ENCODE measurements at regions not wholly inside any gene's neighbourhood (a gene's known extent, or its start where the extent isn't known, plus 50 kb on each side); places are given as distances from the start of the nearest gene placed in this dataset.

- Mint-ChIP-seq H3K36me3 (no peaks in the 10 kb centered on the region), H3K9me3 (no peaks in the 10 kb centered on the region), H3K4me1 (peaks cover 8 to 12% (median 12%) of the 10 kb centered on the region in 3 donors), H3K4me3 (no peak overlapping the region), H3K27ac (no peak overlapping the region), H3K27me3 (peaks cover 11 to 13% of the 10 kb centered on the region in 2 donors)
- 76% methylated on average over 5 of the region's 6 CpGs for WGBS (ENCODE audit: insufficient coverage)
- Histone ChIP-seq H3K4me3 (ENCODE audit: control insufficient read depth in 1 of 2, extremely low read depth in 1 of 2, low read length in 1 of 2) (no peak overlapping the region), H3K4me1 (ENCODE audit: control insufficient read depth in 1 of 2, extremely low read depth in 1 of 2, insufficient read depth in 2 of 2, low read length in 2 of 2) (peaks cover 5 to 7% of the 10 kb centered on the region in 2 experiments), H3K27me3 (replicated peaks in 1 of 2; ENCODE audit: control insufficient read depth in 2 of 2, extremely low read depth in 1 of 2, insufficient read depth in 2 of 2, low read length in 1 of 2) (peaks cover 0 to 11% of the 10 kb centered on the region in 2 experiments), H3K9me3 (no peaks in the 10 kb centered on the region), H3K36me3 (ENCODE audit: control insufficient read depth in 2 of 2, extremely low read depth in 1 of 2, insufficient read depth in 1 of 2, low read length in 1 of 2) (no peaks in the 10 kb centered on the region), H3K27ac (ENCODE audit: low read length) (no peak overlapping the region)
- DNase-seq (no peak), ATAC-seq (replicated peaks in 1 of 4) (no peak)
- ChIA-PET POLR2A (no interaction called here), CTCF (no interaction called here)
These were observed 174.3 kb downstream of the KCNA5 start for GRCh38 chr12:5217936-5218335.

GRCh38 chr12:5220099-5220498 is 176.4 kb downstream of the KCNA5 start:
- H3K9me3 Mint-ChIP-seq = no peaks in the 10 kb centered on the region
- CTCF ChIA-PET = no interaction called here
- DNase-seq (no peak), ATAC-seq (replicated peaks in 1 of 4) (no peak)
- Histone ChIP-seq H3K4me3 (ENCODE audit: control insufficient read depth in 1 of 2, extremely low read depth in 1 of 2, low read length in 1 of 2) (no peak overlapping the region), H3K9me3 (no peaks in the 10 kb centered on the region), H3K4me1 (ENCODE audit: control insufficient read depth in 1 of 2, extremely low read depth in 1 of 2, insufficient read depth in 2 of 2, low read length in 2 of 2) (peaks cover 5 to 7% of the 10 kb centered on the region in 2 experiments), H3K27me3 (replicated peaks in 1 of 2; ENCODE audit: control insufficient read depth in 2 of 2, extremely low read depth in 1 of 2, insufficient read depth in 2 of 2, low read length in 1 of 2) (peaks cover 0 to 11% of the 10 kb centered on the region in 2 experiments), H3K36me3 (ENCODE audit: control insufficient read depth in 2 of 2, extremely low read depth in 1 of 2, insufficient read depth in 1 of 2, low read length in 1 of 2) (no peaks in the 10 kb centered on the region), H3K27ac (ENCODE audit: low read length) (no peak overlapping the region)
- H3K27me3 Mint-ChIP-seq = peaks cover 2 to 7% of the 10 kb centered on the region in 2 donors
- H3K36me3 Mint-ChIP-seq = no peaks in the 10 kb centered on the region
- peaks cover 8 to 12% (median 12%) of the 10 kb centered on the region in 3 donors for H3K4me1 Mint-ChIP-seq
- no peak overlapping the region for H3K27ac Mint-ChIP-seq
- WGBS (ENCODE audit: insufficient coverage) = 86% methylated on average over 2 of the region's 3 CpGs
- no peak overlapping the region for H3K4me3 Mint-ChIP-seq
- POLR2A ChIA-PET = no interaction called here

GRCh38 chr12:5220835-5221234 is 177.2 kb downstream of the KCNA5 start:
- DNase-seq = peak in 1 of 35 experiments; percentile 13
- no peak overlapping the region for H3K4me3 Mint-ChIP-seq
- peaks cover 8 to 12% (median 12%) of the 10 kb centered on the region in 3 donors for H3K4me1 Mint-ChIP-seq
- ChIA-PET CTCF (no interaction called here), POLR2A (no interaction called here)
- H3K36me3 Mint-ChIP-seq = no peaks in the 10 kb centered on the region
- Histone ChIP-seq H3K4me1 (ENCODE audit: control insufficient read depth in 1 of 2, extremely low read depth in 1 of 2, insufficient read depth in 2 of 2, low read length in 2 of 2) (peaks cover 5 to 7% of the 10 kb centered on the region in 2 experiments), H3K27ac (ENCODE audit: low read length) (no peak overlapping the region), H3K36me3 (ENCODE audit: control insufficient read depth in 2 of 2, extremely low read depth in 1 of 2, insufficient read depth in 1 of 2, low read length in 1 of 2) (no peaks in the 10 kb centered on the region), H3K9me3 (no peaks in the 10 kb centered on the region), H3K27me3 (replicated peaks in 1 of 2; ENCODE audit: control insufficient read depth in 2 of 2, extremely low read depth in 1 of 2, insufficient read depth in 2 of 2, low read length in 1 of 2) (peaks cover 0 to 8% of the 10 kb centered on the region in 2 experiments), H3K4me3 (ENCODE audit: control insufficient read depth in 1 of 2, extremely low read depth in 1 of 2, low read length in 1 of 2) (no peak overlapping the region)
- peaks cover 0 to 7% of the 10 kb centered on the region in 2 donors for H3K27me3 Mint-ChIP-seq
- WGBS (ENCODE audit: insufficient coverage) = 11% methylated on average over 3 of the region's 3 CpGs
- H3K9me3 Mint-ChIP-seq = no peaks in the 10 kb centered on the region
- no peak overlapping the region for H3K27ac Mint-ChIP-seq
- peak; percentile 40 to 60 (median 44) for ATAC-seq (replicated peaks in 1 of 4)

GRCh38 chr12:5222011-5222461 is 178.4 kb downstream of the KCNA5 start:
- peaks cover 8 to 12% (median 12%) of the 10 kb centered on the region in 3 donors for H3K4me1 Mint-ChIP-seq
- CTCF ChIA-PET = no interaction called here
- POLR2A ChIA-PET = no interaction called here
- H3K27ac Mint-ChIP-seq = no peak overlapping the region
- no peaks in the 10 kb centered on the region for H3K9me3 ChIP-seq
- peaks cover 2 to 4% of the 10 kb centered on the region in 2 donors for H3K27me3 Mint-ChIP-seq
- no peak overlapping the region for H3K4me3 Mint-ChIP-seq
- no peaks in the 10 kb centered on the region for H3K36me3 ChIP-seq (ENCODE audit: control insufficient read depth in 2 of 2, extremely low read depth in 1 of 2, insufficient read depth in 1 of 2, low read length in 1 of 2)
- H3K9me3 Mint-ChIP-seq = peaks cover 0 to 6% (median 0%) of the 10 kb centered on the region in 3 donors
- DNase-seq (no peak), ATAC-seq (replicated peaks in 1 of 4) (no peak)
- peaks cover 5 to 7% of the 10 kb centered on the region in 2 experiments for H3K4me1 ChIP-seq (ENCODE audit: control insufficient read depth in 1 of 2, extremely low read depth in 1 of 2, insufficient read depth in 2 of 2, low read length in 2 of 2)
- H3K36me3 Mint-ChIP-seq = no peaks in the 10 kb centered on the region
- peaks cover 0 to under 1% of the 10 kb centered on the region in 2 experiments for H3K27me3 ChIP-seq (replicated peaks in 1 of 2; ENCODE audit: control insufficient read depth in 2 of 2, extremely low read depth in 1 of 2, insufficient read depth in 2 of 2, low read length in 1 of 2)
- 62% methylated on average over 2 of the region's 2 CpGs for WGBS (ENCODE audit: insufficient coverage)
- H3K27ac ChIP-seq (ENCODE audit: low read length) = no peak overlapping the region
- H3K4me3 ChIP-seq (ENCODE audit: control insufficient read depth in 1 of 2, extremely low read depth in 1 of 2, low read length in 1 of 2) = no peak overlapping the region

GRCh38 chr12:5222729-5223128 is 179.1 kb downstream of the KCNA5 start:
- POLR2A ChIA-PET = no interaction called here
- H3K27me3 Mint-ChIP-seq = peaks cover 0 to 2% of the 10 kb centered on the region in 2 donors
- H3K36me3 ChIP-seq (ENCODE audit: control insufficient read depth in 2 of 2, extremely low read depth in 1 of 2, insufficient read depth in 1 of 2, low read length in 1 of 2) = no peaks in the 10 kb centered on the region
- WGBS (ENCODE audit: insufficient coverage) = 88% methylated on average over 4 of the region's 5 CpGs
- no peak overlapping the region for H3K27ac Mint-ChIP-seq
- no peak overlapping the region for H3K27ac ChIP-seq (ENCODE audit: low read length)
- no peak overlapping the region for H3K4me3 ChIP-seq (ENCODE audit: control insufficient read depth in 1 of 2, extremely low read depth in 1 of 2, low read length in 1 of 2)
- H3K27me3 ChIP-seq (replicated peaks in 1 of 2; ENCODE audit: control insufficient read depth in 2 of 2, extremely low read depth in 1 of 2, insufficient read depth in 2 of 2, low read length in 1 of 2) = peaks cover 0 to 2% of the 10 kb centered on the region in 2 experiments
- H3K9me3 Mint-ChIP-seq = peaks cover 0 to 6% (median 0%) of the 10 kb centered on the region in 3 donors
- no peak for ATAC-seq (replicated peaks in 1 of 4)
- CTCF ChIA-PET = no interaction called here
- no peaks in the 10 kb centered on the region for H3K36me3 Mint-ChIP-seq
- H3K4me3 Mint-ChIP-seq = no peak overlapping the region
- H3K4me1 ChIP-seq (ENCODE audit: control insufficient read depth in 1 of 2, extremely low read depth in 1 of 2, insufficient read depth in 2 of 2, low read length in 2 of 2) = peaks cover 5 to 7% of the 10 kb centered on the region in 2 experiments
- no peak for DNase-seq
- no peaks in the 10 kb centered on the region for H3K9me3 ChIP-seq
- peaks cover 8 to 12% (median 12%) of the 10 kb centered on the region in 3 donors for H3K4me1 Mint-ChIP-seq

GRCh38 chr12:5223881-5224280 is 180.2 kb downstream of the KCNA5 start:
- Mint-ChIP-seq H3K4me3 (no peak overlapping the region), H3K36me3 (no peaks in the 10 kb centered on the region), H3K4me1 (peaks cover 8 to 12% (median 12%) of the 10 kb centered on the region in 3 donors), H3K27ac (no peak overlapping the region), H3K9me3 (peaks cover 0 to 11% (median 5%) of the 10 kb centered on the region in 3 donors), H3K27me3 (peaks cover 0 to 2% of the 10 kb centered on the region in 2 donors)
- no peaks in the 10 kb centered on the region for H3K9me3 ChIP-seq
- no peak overlapping the region for H3K4me3 ChIP-seq (ENCODE audit: control insufficient read depth in 1 of 2, extremely low read depth in 1 of 2, low read length in 1 of 2)
- ATAC-seq (replicated peaks in 1 of 4) = no peak
- no peaks in the 10 kb centered on the region for H3K36me3 ChIP-seq (ENCODE audit: control insufficient read depth in 2 of 2, extremely low read depth in 1 of 2, insufficient read depth in 1 of 2, low read length in 1 of 2)
- WGBS (ENCODE audit: insufficient coverage) = 76% methylated on average over 3 of the region's 3 CpGs
- POLR2A ChIA-PET = no interaction called here
- DNase-seq = no peak
- CTCF ChIA-PET = no interaction called here
- peaks cover 5 to 7% of the 10 kb centered on the region in 2 experiments for H3K4me1 ChIP-seq (ENCODE audit: control insufficient read depth in 1 of 2, extremely low read depth in 1 of 2, insufficient read depth in 2 of 2, low read length in 2 of 2)
- peaks cover 0 to 3% of the 10 kb centered on the region in 2 experiments for H3K27me3 ChIP-seq (replicated peaks in 1 of 2; ENCODE audit: control insufficient read depth in 2 of 2, extremely low read depth in 1 of 2, insufficient read depth in 2 of 2, low read length in 1 of 2)
- no peak overlapping the region for H3K27ac ChIP-seq (ENCODE audit: low read length)

GRCh38 chr12:5226581-5226980 is 182.9 kb downstream of the KCNA5 start:
- WGBS (ENCODE audit: insufficient coverage) = 84% methylated on average over 4 of the region's 7 CpGs
- H3K9me3 Mint-ChIP-seq = peaks cover 0 to 12% (median 10%) of the 10 kb centered on the region in 3 donors
- H3K36me3 Mint-ChIP-seq = no peaks in the 10 kb centered on the region
- H3K27ac Mint-ChIP-seq = no peak overlapping the region
- H3K4me3 ChIP-seq (ENCODE audit: control insufficient read depth in 1 of 2, extremely low read depth in 1 of 2, low read length in 1 of 2) = no peak overlapping the region
- H3K36me3 ChIP-seq (ENCODE audit: control insufficient read depth in 2 of 2, extremely low read depth in 1 of 2, insufficient read depth in 1 of 2, low read length in 1 of 2) = no peaks in the 10 kb centered on the region
- no peak for ATAC-seq (replicated peaks in 1 of 4)
- no peaks in the 10 kb centered on the region for H3K4me1 ChIP-seq (ENCODE audit: control insufficient read depth in 1 of 2, extremely low read depth in 1 of 2, insufficient read depth in 2 of 2, low read length in 2 of 2)
- no peaks in the 10 kb centered on the region for H3K9me3 ChIP-seq
- peaks cover 0 to 6% of the 10 kb centered on the region in 2 experiments for H3K27me3 ChIP-seq (replicated peaks in 1 of 2; ENCODE audit: control insufficient read depth in 2 of 2, extremely low read depth in 1 of 2, insufficient read depth in 2 of 2, low read length in 1 of 2)
- H3K27me3 Mint-ChIP-seq = peaks cover under 1 to 2% of the 10 kb centered on the region in 2 donors
- no peak overlapping the region for H3K27ac ChIP-seq (ENCODE audit: low read length)
- no peak overlapping the region for H3K4me3 Mint-ChIP-seq
- ChIA-PET CTCF (no interaction called here), POLR2A (no interaction called here)
- H3K4me1 Mint-ChIP-seq = peaks cover 0 to under 1% (median 0%) of the 10 kb centered on the region in 3 donors
- no peak for DNase-seq
